Liver (tissue), 8 donors: ENCODE measurements at regions not wholly inside any gene's neighbourhood (a gene's known extent, or its start where the extent isn't known, plus 50 kb on each side); places are given as distances from the start of the nearest gene placed in this dataset.
A peak's percentile ranks its signal among the peaks of the same experiment; 100 is the strongest.

Experiments used
- DNase-seq: peaks from one replicate; pipeline ENCODE4 v3.0.0-alpha.2; 2017; ENCODE audit warnings: low spot score
- H3K27ac ChIP-seq, 2 donors: one replicate each; pipeline ENCODE4 v1.7.0; 2013; ENCODE audit warnings: inconsistent platforms in 2 of 2, low read length in 2 of 2, control low read depth in 1 of 2, low read depth in 1 of 2, mild to moderate bottlenecking in 1 of 2
- H3K27me3 ChIP-seq, 4 donors: one replicate each; pipeline versions ENCODE4 v1.6.1 to v1.7.0; 2013; ENCODE audit warnings: low read length in 3 of 4, inconsistent platforms in 1 of 4, mild to moderate bottlenecking in 1 of 4, moderate library complexity in 1 of 4; ENCODE audit not compliant: control insufficient read depth in 4 of 4, insufficient read depth in 4 of 4
- H3K36me3 ChIP-seq, 4 donors: one replicate each; pipeline versions ENCODE4 v1.6.1 to v1.7.0; 2013; ENCODE audit warnings: low read length in 3 of 4, mild to moderate bottlenecking in 3 of 4, low read depth in 1 of 4, moderate library complexity in 1 of 4; ENCODE audit not compliant: control insufficient read depth in 4 of 4, insufficient read depth in 3 of 4
- H3K4me1 ChIP-seq, 4 donors: one replicate each; pipeline versions ENCODE4 v1.6.1 to v1.7.0; 2013; ENCODE audit warnings: low read length in 3 of 4, mild to moderate bottlenecking in 3 of 4, moderate library complexity in 1 of 4; ENCODE audit not compliant: control insufficient read depth in 4 of 4, insufficient read depth in 4 of 4
- H3K4me3 ChIP-seq, 3 donors: one replicate each; pipeline versions ENCODE4 v1.6.1 to v1.7.0; 2013; ENCODE audit warnings: low read length in 3 of 3, control low read depth in 1 of 3, low read depth in 1 of 3, mild to moderate bottlenecking in 1 of 3
- H3K9ac ChIP-seq, 2 donors: one replicate each; pipeline ENCODE4 v1.7.0; 2013; ENCODE audit warnings: low read length in 2 of 2, mild to moderate bottlenecking in 2 of 2, moderate library complexity in 2 of 2, control low read depth in 1 of 2, low read depth in 1 of 2
- H3K9me3 ChIP-seq, 4 donors: one replicate each; pipeline versions ENCODE4 v1.6.1 to v1.7.0; 2013; ENCODE audit warnings: low read length in 3 of 4; ENCODE audit not compliant: control insufficient read depth in 4 of 4
- EGR1 ChIP-seq, 2 donors: IDR thresholded peaks; 2 replicates each; pipeline ENCODE4 v1.6.1; 2016 to 2018; ENCODE audit warnings: antibody characterized with exemption in 2 of 2, low read depth in 2 of 2
- FOXA1 ChIP-seq: IDR thresholded peaks from 2 replicates; pipeline ENCODE4 v1.6.1; 2016; ENCODE audit warnings: antibody characterized with exemption
- FOXA2 ChIP-seq: IDR thresholded peaks from 2 replicates; pipeline ENCODE4 v1.6.1; 2016; ENCODE audit warnings: antibody characterized with exemption
- GABPA ChIP-seq, 2 donors: IDR thresholded peaks in 1 of 2; conservative IDR thresholded peaks in 1 of 2; 2 replicates each; pipeline ENCODE4 v1.6.1; 2016; ENCODE audit warnings: antibody characterized with exemption in 2 of 2, mild to moderate bottlenecking in 1 of 2, moderate library complexity in 1 of 2
- HNF4A ChIP-seq, 2 donors: conservative IDR thresholded peaks; 2 replicates each; pipeline ENCODE4 v1.6.1; 2016; ENCODE audit warnings: antibody characterized with exemption in 2 of 2, mild to moderate bottlenecking in 2 of 2
- HNF4G ChIP-seq: IDR thresholded peaks from 2 replicates; pipeline ENCODE4 v1.6.1; 2016; ENCODE audit warnings: antibody characterized with exemption
- JUND ChIP-seq, 2 donors: IDR thresholded peaks; 2 replicates each; pipeline ENCODE4 v1.6.1; 2016; ENCODE audit warnings: antibody characterized with exemption in 2 of 2
- NR2F2 ChIP-seq: IDR thresholded peaks from 2 replicates; pipeline ENCODE4 v1.6.1; 2016; ENCODE audit warnings: antibody characterized with exemption
- RAD21 ChIP-seq, 2 donors: IDR thresholded peaks; 2 replicates each; pipeline ENCODE4 v1.6.1; 2016; ENCODE audit warnings: antibody characterized with exemption in 2 of 2, mild to moderate bottlenecking in 2 of 2
- SP1 ChIP-seq: IDR thresholded peaks from 2 replicates; pipeline ENCODE4 v1.6.1; 2018; ENCODE audit warnings: antibody characterized with exemption, mild to moderate bottlenecking
- TAF1 ChIP-seq: conservative IDR thresholded peaks from 2 replicates; pipeline ENCODE4 v1.6.1; 2016; ENCODE audit warnings: antibody characterized with exemption, mild to moderate bottlenecking
- YY1 ChIP-seq: IDR thresholded peaks from 2 replicates; pipeline ENCODE4 v1.6.1; 2016; ENCODE audit warnings: antibody characterized with exemption, mild to moderate bottlenecking
- WGBS: extraction: QIAGEN DNeasy Blood & Tissue Kit; methylation state at CpG from one replicate; pipeline ENCODE4 v1.1.7; 2013; 5-methylcytosine and 5-hydroxymethylcytosine counted together
- TF ChIP-seq, protein P1 (sequence below): IDR thresholded peaks from 2 replicates; pipeline ENCODE4 v1.6.1; 2016; ENCODE audit warnings: antibody characterized with exemption, mild to moderate bottlenecking
- TF ChIP-seq, protein P2 (sequence below): IDR thresholded peaks from 2 replicates; pipeline ENCODE4 v1.6.1; 2016; ENCODE audit warnings: antibody characterized with exemption
- TF ChIP-seq, protein P3 (sequence below): fragments of 150-350 bp; IDR thresholded peaks from 2 replicates; pipeline ENCODE4 v1.5.1; 2017; ENCODE audit warnings: improper control_type of control experiment, low read depth, low read length; ENCODE audit not compliant: missing input control
- TF ChIP-seq, protein P4 (sequence below): IDR thresholded peaks from 2 replicates; pipeline ENCODE4 v1.6.1; 2016; ENCODE audit warnings: antibody characterized with exemption
- TF ChIP-seq, protein P5 (sequence below): IDR thresholded peaks from 2 replicates; pipeline ENCODE4 v1.6.1; 2016; ENCODE audit warnings: antibody characterized with exemption
- donor health status: healthy.
- donor health status: healthy.
- donor health status: healthy.
- donor health status: healthy.
- donor health status: healthy.

DNA sequence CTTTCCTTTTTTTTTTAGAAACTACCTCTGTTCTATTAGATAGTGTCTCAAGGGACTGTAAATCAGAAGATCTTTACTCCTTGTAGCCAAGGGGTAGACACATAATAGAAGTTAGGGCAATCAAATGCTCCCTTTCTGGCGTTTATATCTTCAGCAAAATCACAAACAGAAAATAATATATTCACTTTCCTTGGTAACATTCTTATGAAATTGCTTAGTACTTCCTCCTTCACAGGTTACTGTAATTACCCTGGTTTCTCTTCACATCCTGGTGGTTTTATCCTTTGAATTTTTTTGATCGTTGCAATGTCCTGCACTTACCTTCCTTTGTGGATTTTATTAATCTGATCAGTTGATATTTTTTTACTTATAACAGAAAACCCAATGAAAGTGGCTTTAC is 1064.9 kb downstream of the NCAM2 start:
- Histone ChIP-seq H3K9ac (peak overlapping the region in 1 of 2 donors; percentile 65), H3K9me3 (no peaks in the 10 kb centered on the region), H3K27ac (peak overlapping the region; percentile 76), H3K4me3 (peak overlapping the region; percentile 46 to 63 (median 49)), H3K36me3 (no peaks in the 10 kb centered on the region), H3K27me3 (no peaks in the 10 kb centered on the region), H3K4me1 (peaks cover 0 to 3% (median 0%) of the 10 kb centered on the region in 4 donors)
- TF ChIP-seq, protein P1, sequence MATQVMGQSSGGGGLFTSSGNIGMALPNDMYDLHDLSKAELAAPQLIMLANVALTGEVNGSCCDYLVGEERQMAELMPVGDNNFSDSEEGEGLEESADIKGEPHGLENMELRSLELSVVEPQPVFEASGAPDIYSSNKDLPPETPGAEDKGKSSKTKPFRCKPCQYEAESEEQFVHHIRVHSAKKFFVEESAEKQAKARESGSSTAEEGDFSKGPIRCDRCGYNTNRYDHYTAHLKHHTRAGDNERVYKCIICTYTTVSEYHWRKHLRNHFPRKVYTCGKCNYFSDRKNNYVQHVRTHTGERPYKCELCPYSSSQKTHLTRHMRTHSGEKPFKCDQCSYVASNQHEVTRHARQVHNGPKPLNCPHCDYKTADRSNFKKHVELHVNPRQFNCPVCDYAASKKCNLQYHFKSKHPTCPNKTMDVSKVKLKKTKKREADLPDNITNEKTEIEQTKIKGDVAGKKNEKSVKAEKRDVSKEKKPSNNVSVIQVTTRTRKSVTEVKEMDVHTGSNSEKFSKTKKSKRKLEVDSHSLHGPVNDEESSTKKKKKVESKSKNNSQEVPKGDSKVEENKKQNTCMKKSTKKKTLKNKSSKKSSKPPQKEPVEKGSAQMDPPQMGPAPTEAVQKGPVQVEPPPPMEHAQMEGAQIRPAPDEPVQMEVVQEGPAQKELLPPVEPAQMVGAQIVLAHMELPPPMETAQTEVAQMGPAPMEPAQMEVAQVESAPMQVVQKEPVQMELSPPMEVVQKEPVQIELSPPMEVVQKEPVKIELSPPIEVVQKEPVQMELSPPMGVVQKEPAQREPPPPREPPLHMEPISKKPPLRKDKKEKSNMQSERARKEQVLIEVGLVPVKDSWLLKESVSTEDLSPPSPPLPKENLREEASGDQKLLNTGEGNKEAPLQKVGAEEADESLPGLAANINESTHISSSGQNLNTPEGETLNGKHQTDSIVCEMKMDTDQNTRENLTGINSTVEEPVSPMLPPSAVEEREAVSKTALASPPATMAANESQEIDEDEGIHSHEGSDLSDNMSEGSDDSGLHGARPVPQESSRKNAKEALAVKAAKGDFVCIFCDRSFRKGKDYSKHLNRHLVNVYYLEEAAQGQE = no peak
- TF ChIP-seq GABPA (IDR thresholded peaks at IDR 0.05 in 1 of 2, conservative IDR thresholded peaks at IDR 0.05 in 1 of 2) (no peak), SP1 (no peak), FOXA2 (no peak), YY1 (no peak), HNF4G (no peak), EGR1 (IDR thresholded peaks at IDR 0.05; ENCODE audit: low read depth in 2 of 2) (no peak), TAF1 (no peak), JUND (IDR thresholded peaks at IDR 0.05) (no peak), HNF4A (conservative IDR thresholded peaks at IDR 0.05) (no peak), RAD21 (IDR thresholded peaks at IDR 0.05) (no peak), NR2F2 (no peak)
- TF ChIP-seq, protein P2, sequence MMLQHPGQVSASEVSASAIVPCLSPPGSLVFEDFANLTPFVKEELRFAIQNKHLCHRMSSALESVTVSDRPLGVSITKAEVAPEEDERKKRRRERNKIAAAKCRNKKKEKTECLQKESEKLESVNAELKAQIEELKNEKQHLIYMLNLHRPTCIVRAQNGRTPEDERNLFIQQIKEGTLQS = no peak
- 21% methylated on average over 2 of the region's 2 CpGs for WGBS
- no peak for DNase-seq

DNA sequence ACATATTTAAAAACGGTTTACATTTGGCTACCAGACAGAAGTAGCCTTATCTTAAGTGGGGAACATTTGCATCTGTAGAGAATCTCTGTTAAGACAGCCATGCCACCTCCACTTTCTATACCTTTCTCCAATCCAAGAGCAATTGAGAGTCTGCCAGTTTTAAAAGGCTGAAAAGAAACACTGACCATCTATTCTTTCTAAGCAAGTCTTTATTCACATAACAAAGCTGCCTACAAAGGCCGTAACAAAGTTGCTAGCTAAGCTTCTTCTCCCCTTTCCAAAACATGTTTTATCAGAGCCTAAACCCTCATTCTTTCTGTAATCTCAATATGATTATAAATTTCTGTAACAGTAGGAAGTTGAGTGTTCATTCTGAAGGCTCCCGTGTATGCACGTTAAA is 1078.3 kb downstream of the NCAM2 start:
- H3K9me3 ChIP-seq = peaks cover 0 to 3% (median 1%) of the 10 kb centered on the region in 4 donors
- no peaks in the 10 kb centered on the region for H3K36me3 ChIP-seq
- H3K27me3 ChIP-seq = no peaks in the 10 kb centered on the region
- TF ChIP-seq, protein P1 = no peak
- TF ChIP-seq HNF4G (no peak), NR2F2 (no peak), GABPA (IDR thresholded peaks at IDR 0.05 in 1 of 2, conservative IDR thresholded peaks at IDR 0.05 in 1 of 2) (no peak), TAF1 (no peak), RAD21 (IDR thresholded peaks at IDR 0.05) (no peak), EGR1 (IDR thresholded peaks at IDR 0.05; ENCODE audit: low read depth in 2 of 2) (no peak), SP1 (no peak), FOXA2 (no peak), FOXA1 (no peak), JUND (IDR thresholded peaks at IDR 0.05) (no peak), HNF4A (conservative IDR thresholded peaks at IDR 0.05) (no peak)
- TF ChIP-seq, protein P3, sequence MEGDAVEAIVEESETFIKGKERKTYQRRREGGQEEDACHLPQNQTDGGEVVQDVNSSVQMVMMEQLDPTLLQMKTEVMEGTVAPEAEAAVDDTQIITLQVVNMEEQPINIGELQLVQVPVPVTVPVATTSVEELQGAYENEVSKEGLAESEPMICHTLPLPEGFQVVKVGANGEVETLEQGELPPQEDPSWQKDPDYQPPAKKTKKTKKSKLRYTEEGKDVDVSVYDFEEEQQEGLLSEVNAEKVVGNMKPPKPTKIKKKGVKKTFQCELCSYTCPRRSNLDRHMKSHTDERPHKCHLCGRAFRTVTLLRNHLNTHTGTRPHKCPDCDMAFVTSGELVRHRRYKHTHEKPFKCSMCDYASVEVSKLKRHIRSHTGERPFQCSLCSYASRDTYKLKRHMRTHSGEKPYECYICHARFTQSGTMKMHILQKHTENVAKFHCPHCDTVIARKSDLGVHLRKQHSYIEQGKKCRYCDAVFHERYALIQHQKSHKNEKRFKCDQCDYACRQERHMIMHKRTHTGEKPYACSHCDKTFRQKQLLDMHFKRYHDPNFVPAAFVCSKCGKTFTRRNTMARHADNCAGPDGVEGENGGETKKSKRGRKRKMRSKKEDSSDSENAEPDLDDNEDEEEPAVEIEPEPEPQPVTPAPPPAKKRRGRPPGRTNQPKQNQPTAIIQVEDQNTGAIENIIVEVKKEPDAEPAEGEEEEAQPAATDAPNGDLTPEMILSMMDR = no peak
- TF ChIP-seq, protein P4, sequence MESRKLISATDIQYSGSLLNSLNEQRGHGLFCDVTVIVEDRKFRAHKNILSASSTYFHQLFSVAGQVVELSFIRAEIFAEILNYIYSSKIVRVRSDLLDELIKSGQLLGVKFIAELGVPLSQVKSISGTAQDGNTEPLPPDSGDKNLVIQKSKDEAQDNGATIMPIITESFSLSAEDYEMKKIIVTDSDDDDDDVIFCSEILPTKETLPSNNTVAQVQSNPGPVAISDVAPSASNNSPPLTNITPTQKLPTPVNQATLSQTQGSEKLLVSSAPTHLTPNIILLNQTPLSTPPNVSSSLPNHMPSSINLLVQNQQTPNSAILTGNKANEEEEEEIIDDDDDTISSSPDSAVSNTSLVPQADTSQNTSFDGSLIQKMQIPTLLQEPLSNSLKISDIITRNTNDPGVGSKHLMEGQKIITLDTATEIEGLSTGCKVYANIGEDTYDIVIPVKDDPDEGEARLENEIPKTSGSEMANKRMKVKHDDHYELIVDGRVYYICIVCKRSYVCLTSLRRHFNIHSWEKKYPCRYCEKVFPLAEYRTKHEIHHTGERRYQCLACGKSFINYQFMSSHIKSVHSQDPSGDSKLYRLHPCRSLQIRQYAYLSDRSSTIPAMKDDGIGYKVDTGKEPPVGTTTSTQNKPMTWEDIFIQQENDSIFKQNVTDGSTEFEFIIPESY = no peak
- TF ChIP-seq, protein P5, sequence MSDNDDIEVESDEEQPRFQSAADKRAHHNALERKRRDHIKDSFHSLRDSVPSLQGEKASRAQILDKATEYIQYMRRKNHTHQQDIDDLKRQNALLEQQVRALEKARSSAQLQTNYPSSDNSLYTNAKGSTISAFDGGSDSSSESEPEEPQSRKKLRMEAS = no peak
- no peak overlapping the region for H3K27ac ChIP-seq
- H3K4me3 ChIP-seq = no peak overlapping the region
- DNase-seq = no peak
- WGBS = 72% methylated on average over 4 of the region's 4 CpGs
- H3K9ac ChIP-seq = no peak overlapping the region
- H3K4me1 ChIP-seq = no peaks in the 10 kb centered on the region
